ENCODE measurements at regions not wholly inside any gene's neighbourhood (a gene's known extent, or its start where the extent isn't known, plus 50 kb on each side); places are given as distances from the start of the nearest gene placed in this dataset.

- H3F3A ChIP-seq (replicated peaks; ENCODE audit: insufficient read depth) = no peaks in the 10 kb centered on the region
- H3K36me3 ChIP-seq (replicated peaks in 1 of 2; ENCODE audit: control insufficient read depth in 1 of 2, insufficient read depth in 2 of 2, low read length in 1 of 2) = no peaks in the 10 kb centered on the region
- no peak for DNase-seq
- H3K9me3 ChIP-seq = no peaks in the 10 kb centered on the region
- no peaks in the 10 kb centered on the region for H3K4me1 ChIP-seq (ENCODE audit: control insufficient read depth in 1 of 2, insufficient read depth in 2 of 2, low read depth in 1 of 2, low read length in 1 of 2)
- H4K20me1 ChIP-seq (ENCODE audit: insufficient read depth) = no peaks in the 10 kb centered on the region
- ChIA-PET POLR2A (no interaction called here), CTCF (no interaction called here)
- TF ChIP-seq TCF12 (IDR thresholded peaks at IDR 0.05) = no peak
- no peak for TF ChIP-seq GABPA (IDR thresholded peaks at IDR 0.05; ENCODE audit: low read depth)
- TF ChIP-seq JUND (IDR thresholded peaks at IDR 0.05) = no peak
- no peak for TF ChIP-seq FOXM1 (IDR thresholded peaks at IDR 0.05; ENCODE audit: low read depth)
- TF ChIP-seq EP300 (IDR thresholded peaks at IDR 0.05; ENCODE audit: borderline replicate concordance in 1 of 2, low read depth in 1 of 2, low read length in 1 of 2) = no peak
- no peak for TF ChIP-seq EZH2phosphoT487 (IDR thresholded peaks at IDR 0.05; ENCODE audit: borderline replicate concordance, low read depth)
- no peak for TF ChIP-seq REST (IDR thresholded peaks at IDR 0.05; ENCODE audit: low read depth, low read length)
- no peak for TF ChIP-seq FOXJ3 (CRISPR knock-in tag; IDR thresholded peaks at IDR 0.05)
- TF ChIP-seq, protein P1, sequence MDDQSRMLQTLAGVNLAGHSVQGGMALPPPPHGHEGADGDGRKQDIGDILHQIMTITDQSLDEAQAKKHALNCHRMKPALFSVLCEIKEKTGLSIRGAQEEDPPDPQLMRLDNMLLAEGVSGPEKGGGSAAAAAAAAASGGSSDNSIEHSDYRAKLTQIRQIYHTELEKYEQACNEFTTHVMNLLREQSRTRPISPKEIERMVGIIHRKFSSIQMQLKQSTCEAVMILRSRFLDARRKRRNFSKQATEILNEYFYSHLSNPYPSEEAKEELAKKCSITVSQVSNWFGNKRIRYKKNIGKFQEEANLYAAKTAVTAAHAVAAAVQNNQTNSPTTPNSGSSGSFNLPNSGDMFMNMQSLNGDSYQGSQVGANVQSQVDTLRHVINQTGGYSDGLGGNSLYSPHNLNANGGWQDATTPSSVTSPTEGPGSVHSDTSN (IDR thresholded peaks at IDR 0.05) = no peak
- TF ChIP-seq SIN3A (IDR thresholded peaks at IDR 0.05; ENCODE audit: borderline replicate concordance, low read depth, low read length) = no peak
- no peak for TF ChIP-seq USF2 (IDR thresholded peaks at IDR 0.05; ENCODE audit: borderline replicate concordance, low read depth, low read length)
- TF ChIP-seq CHD2 (IDR thresholded peaks at IDR 0.05; ENCODE audit: low read length, partially characterized antibody) = no peak
- TF ChIP-seq NFIC (IDR thresholded peaks at IDR 0.05; ENCODE audit: borderline replicate concordance) = no peak
- no peak for TF ChIP-seq RFX5 (IDR thresholded peaks at IDR 0.05; ENCODE audit: low read length)
- no peak for TF ChIP-seq MEF2A (IDR thresholded peaks at IDR 0.05; ENCODE audit: borderline replicate concordance, low read depth)
- no peak for TF ChIP-seq FOSL2 (IDR thresholded peaks at IDR 0.05; ENCODE audit: borderline replicate concordance, low read depth)
- TF ChIP-seq MXI1 (IDR thresholded peaks at IDR 0.05; ENCODE audit: low read depth, low read length) = no peak
- no peak for TF ChIP-seq RCOR1 (IDR thresholded peaks at IDR 0.05; ENCODE audit: low read length)
- no peaks in the 10 kb centered on the region for H3K27me3 ChIP-seq (ENCODE audit: insufficient read depth)
- no peak overlapping the region for H3K27ac ChIP-seq (ENCODE audit: low read depth in 2 of 2, low read length in 1 of 2)
- H2AFZ ChIP-seq (ENCODE audit: low read depth) = no peak overlapping the region; the same call in 1 of the 2 replicates
- H3K9me2 ChIP-seq = no peaks in the 10 kb centered on the region
- H3K79me2 ChIP-seq (ENCODE audit: insufficient read depth) = no peaks in the 10 kb centered on the region
- no peak overlapping the region for H3K4me2 ChIP-seq
- no peak overlapping the region for H3K9ac ChIP-seq
- no peak overlapping the region for H3K4me3 ChIP-seq (ENCODE audit: low read depth in 2 of 2, low read length in 1 of 2)
- 16% methylated on average over 2 of the region's 2 CpGs for WGBS (ENCODE audit: low lambda C conversion rate)
Observed at GRCh38 chr2:198453866-198454265, 649.5 kb downstream of the PLCL1 start.
